Type B pancreatic cell (in vitro differentiated cells): ENCODE measurements at regions not wholly inside any gene's neighbourhood (a gene's known extent, or its start where the extent isn't known, plus 50 kb on each side); places are given as distances from the start of the nearest gene placed in this dataset.

ENCODE experiments used
- DNase-seq: peaks from one replicate; pipeline ENCODE4 v3.0.0; 2021; ENCODE audit warnings: mixed read lengths; ENCODE audit not compliant: unreplicated experiment; ENCODE audit errors: extremely low spot score
- H3K27ac Mint-ChIP-seq: 2 replicates; pipeline ENCODE4 v1.8.0; 2021; ENCODE audit warnings: mild to moderate bottlenecking, mixed read lengths
- H3K27me3 Mint-ChIP-seq: 2 replicates; pipeline ENCODE4 v1.8.0; 2021; ENCODE audit warnings: mixed read lengths
- H3K36me3 Mint-ChIP-seq: 2 replicates; pipeline ENCODE4 v1.8.0; 2021; ENCODE audit warnings: mixed read lengths
- H3K4me1 Mint-ChIP-seq: one replicate; pipeline ENCODE4 v1.8.0; 2021; ENCODE audit warnings: mixed read lengths; ENCODE audit not compliant: unreplicated experiment
- H3K4me3 Mint-ChIP-seq: 2 replicates; pipeline ENCODE4 v1.8.0; 2021; ENCODE audit warnings: mild to moderate bottlenecking, mixed read lengths
- H3K9me3 Mint-ChIP-seq: 2 replicates; pipeline ENCODE4 v1.8.0; 2021; ENCODE audit warnings: mixed read lengths
- TF ChIP-seq, protein P1 (sequence below): fragments of 200-600 bp; sonication (generic); conservative IDR thresholded peaks from 2 replicates; pipeline ENCODE4 v1.5.0; 2021; ENCODE audit warnings: antibody characterized with exemption, mild to moderate bottlenecking

- no peak overlapping the region for H3K4me3 Mint-ChIP-seq
- TF ChIP-seq, protein P1, sequence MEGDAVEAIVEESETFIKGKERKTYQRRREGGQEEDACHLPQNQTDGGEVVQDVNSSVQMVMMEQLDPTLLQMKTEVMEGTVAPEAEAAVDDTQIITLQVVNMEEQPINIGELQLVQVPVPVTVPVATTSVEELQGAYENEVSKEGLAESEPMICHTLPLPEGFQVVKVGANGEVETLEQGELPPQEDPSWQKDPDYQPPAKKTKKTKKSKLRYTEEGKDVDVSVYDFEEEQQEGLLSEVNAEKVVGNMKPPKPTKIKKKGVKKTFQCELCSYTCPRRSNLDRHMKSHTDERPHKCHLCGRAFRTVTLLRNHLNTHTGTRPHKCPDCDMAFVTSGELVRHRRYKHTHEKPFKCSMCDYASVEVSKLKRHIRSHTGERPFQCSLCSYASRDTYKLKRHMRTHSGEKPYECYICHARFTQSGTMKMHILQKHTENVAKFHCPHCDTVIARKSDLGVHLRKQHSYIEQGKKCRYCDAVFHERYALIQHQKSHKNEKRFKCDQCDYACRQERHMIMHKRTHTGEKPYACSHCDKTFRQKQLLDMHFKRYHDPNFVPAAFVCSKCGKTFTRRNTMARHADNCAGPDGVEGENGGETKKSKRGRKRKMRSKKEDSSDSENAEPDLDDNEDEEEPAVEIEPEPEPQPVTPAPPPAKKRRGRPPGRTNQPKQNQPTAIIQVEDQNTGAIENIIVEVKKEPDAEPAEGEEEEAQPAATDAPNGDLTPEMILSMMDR = no peak
- H3K36me3 Mint-ChIP-seq = no peaks in the 10 kb centered on the region
- no peak for DNase-seq
- no peaks in the 10 kb centered on the region for H3K9me3 Mint-ChIP-seq
- H3K27ac Mint-ChIP-seq = no peak overlapping the region
- peaks cover under 1% of the 10 kb centered on the region for H3K4me1 Mint-ChIP-seq
- peaks cover 13% of the 10 kb centered on the region for H3K27me3 Mint-ChIP-seq
Observed at GRCh38 chr18:77676910-77677309, 427.3 kb downstream of the GALR1 start.

GRCh38 chr18:77677536-77677935 is 427.9 kb downstream of the GALR1 start:
- Mint-ChIP-seq H3K4me3 (no peak overlapping the region), H3K4me1 (no peaks in the 10 kb centered on the region), H3K36me3 (no peaks in the 10 kb centered on the region), H3K27me3 (peaks cover 9% of the 10 kb centered on the region), H3K27ac (no peak overlapping the region), H3K9me3 (no peaks in the 10 kb centered on the region)
- TF ChIP-seq, protein P1 = no peak
- DNase-seq = no peak

DNA sequence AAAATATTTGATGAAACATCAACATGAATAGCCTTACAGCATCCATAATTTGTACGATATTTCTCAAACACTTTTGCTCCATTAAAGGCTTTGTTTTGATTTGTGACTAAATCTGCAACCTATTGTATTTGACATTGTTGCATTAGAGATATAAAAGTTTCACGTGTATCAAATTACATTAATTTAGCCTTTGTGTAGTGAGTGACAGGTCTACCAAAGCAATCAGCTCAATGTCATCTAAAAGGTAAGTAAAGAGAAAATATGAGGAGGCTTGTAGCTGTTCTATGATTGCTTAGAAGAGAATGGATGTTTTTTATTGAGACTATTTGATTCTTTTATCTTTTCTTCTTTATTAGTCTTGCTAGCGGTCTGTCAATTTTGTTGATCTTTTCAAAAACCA is 430.2 kb downstream of the GALR1 start:
- no peaks in the 10 kb centered on the region for H3K4me1 Mint-ChIP-seq
- no peak for DNase-seq
- H3K9me3 Mint-ChIP-seq = no peaks in the 10 kb centered on the region
- TF ChIP-seq, protein P1 = no peak
- no peak overlapping the region for H3K4me3 Mint-ChIP-seq
- no peaks in the 10 kb centered on the region for H3K36me3 Mint-ChIP-seq
- no peak overlapping the region for H3K27ac Mint-ChIP-seq
- H3K27me3 Mint-ChIP-seq = peaks cover 8% of the 10 kb centered on the region

GRCh38 chr18:77700051-77700450 is 450.4 kb downstream of the GALR1 start:
- TF ChIP-seq, protein P1 = no peak
- peaks cover 21% of the 10 kb centered on the region for H3K27me3 Mint-ChIP-seq
- DNase-seq = no peak
- no peaks in the 10 kb centered on the region for H3K4me1 Mint-ChIP-seq
- H3K9me3 Mint-ChIP-seq = no peaks in the 10 kb centered on the region
- no peak overlapping the region for H3K27ac Mint-ChIP-seq
- no peaks in the 10 kb centered on the region for H3K36me3 Mint-ChIP-seq
- no peak overlapping the region for H3K4me3 Mint-ChIP-seq

DNA sequence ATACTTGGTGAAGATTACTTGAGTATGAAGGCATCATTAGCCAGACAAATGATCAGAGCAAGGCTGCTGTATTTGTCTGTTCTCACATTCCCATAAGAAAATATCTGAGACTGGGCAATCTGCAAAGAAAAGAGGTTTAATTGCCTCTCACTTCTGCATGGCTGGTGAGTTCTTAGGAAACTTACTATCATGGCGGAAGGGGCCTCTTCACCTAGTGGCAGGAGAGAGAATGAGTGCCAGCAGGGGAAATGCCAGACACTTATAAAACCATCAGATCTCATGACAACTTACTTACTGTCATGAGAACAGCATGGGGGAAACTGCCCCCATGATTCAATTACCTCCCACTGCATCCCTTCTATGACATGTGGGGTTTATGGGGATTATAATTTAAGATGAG is 452.3 kb downstream of the GALR1 start:
- Mint-ChIP-seq H3K27me3 (peaks cover 21% of the 10 kb centered on the region), H3K9me3 (no peaks in the 10 kb centered on the region), H3K36me3 (no peaks in the 10 kb centered on the region), H3K4me3 (no peak overlapping the region), H3K4me1 (no peaks in the 10 kb centered on the region), H3K27ac (no peak overlapping the region)
- DNase-seq = no peak
- TF ChIP-seq, protein P1 = no peak

- H3K36me3 Mint-ChIP-seq = no peaks in the 10 kb centered on the region
- peaks cover 19% of the 10 kb centered on the region for H3K27me3 Mint-ChIP-seq
- H3K4me1 Mint-ChIP-seq = no peaks in the 10 kb centered on the region
- no peaks in the 10 kb centered on the region for H3K9me3 Mint-ChIP-seq
- no peak overlapping the region for H3K4me3 Mint-ChIP-seq
- no peak for DNase-seq
- TF ChIP-seq, protein P1 = peak; percentile 61
- H3K27ac Mint-ChIP-seq = no peak overlapping the region
Observed at GRCh38 chr18:77702686-77703085, 453.0 kb downstream of the GALR1 start.
